ENCODE measurements at regions not wholly inside any gene's neighbourhood (a gene's known extent, or its start where the extent isn't known, plus 50 kb on each side); places are given as distances from the start of the nearest gene placed in this dataset.
A peak's percentile ranks its signal among the peaks of the same experiment; 100 is the strongest.

DNA sequence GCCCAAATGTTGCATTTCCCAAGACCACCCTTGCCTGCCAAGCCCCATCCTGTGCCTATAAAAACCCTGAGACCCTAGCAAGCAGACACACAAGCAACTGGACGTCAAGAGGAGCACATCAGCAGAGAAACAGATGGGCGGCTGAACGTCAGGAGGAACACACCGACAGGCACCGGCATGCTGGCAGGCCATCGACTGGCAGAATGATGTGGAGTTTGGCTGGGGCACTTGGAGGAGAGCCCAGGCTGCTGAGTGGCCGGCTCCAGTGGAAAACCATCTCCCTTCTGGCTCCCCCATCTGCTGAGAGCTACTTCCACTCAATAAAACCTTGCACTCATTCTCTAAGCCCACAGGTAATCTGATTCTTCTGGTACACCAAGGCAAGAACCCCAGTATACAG, 130.1 kb downstream of the SLC41A2 start:
- H3K4me3 ChIP-seq: no peak overlapping the region
- WGBS, 2 donors: 84 to 97% methylated on average over 7 of the region's 7 CpGs
- TF ChIP-seq, protein P1, sequence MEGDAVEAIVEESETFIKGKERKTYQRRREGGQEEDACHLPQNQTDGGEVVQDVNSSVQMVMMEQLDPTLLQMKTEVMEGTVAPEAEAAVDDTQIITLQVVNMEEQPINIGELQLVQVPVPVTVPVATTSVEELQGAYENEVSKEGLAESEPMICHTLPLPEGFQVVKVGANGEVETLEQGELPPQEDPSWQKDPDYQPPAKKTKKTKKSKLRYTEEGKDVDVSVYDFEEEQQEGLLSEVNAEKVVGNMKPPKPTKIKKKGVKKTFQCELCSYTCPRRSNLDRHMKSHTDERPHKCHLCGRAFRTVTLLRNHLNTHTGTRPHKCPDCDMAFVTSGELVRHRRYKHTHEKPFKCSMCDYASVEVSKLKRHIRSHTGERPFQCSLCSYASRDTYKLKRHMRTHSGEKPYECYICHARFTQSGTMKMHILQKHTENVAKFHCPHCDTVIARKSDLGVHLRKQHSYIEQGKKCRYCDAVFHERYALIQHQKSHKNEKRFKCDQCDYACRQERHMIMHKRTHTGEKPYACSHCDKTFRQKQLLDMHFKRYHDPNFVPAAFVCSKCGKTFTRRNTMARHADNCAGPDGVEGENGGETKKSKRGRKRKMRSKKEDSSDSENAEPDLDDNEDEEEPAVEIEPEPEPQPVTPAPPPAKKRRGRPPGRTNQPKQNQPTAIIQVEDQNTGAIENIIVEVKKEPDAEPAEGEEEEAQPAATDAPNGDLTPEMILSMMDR (IDR thresholded peaks at IDR 0.05): no peak
- DNase-seq (peak in 1 of 6 donors; percentile 29), FAIRE-seq (no peak), ATAC-seq (no peak)
- H3K4me1 ChIP-seq: no peaks in the 10 kb centered on the region
- intact Hi-C loops (cut with DNase I): no loop called here
- no peak overlapping the region for H3K27ac ChIP-seq
- H3K9me3 ChIP-seq: no peaks in the 10 kb centered on the region
- no peaks in the 10 kb centered on the region for H3K27me3 ChIP-seq
- no peaks in the 10 kb centered on the region for H3K36me3 ChIP-seq

- ATAC-seq (no peak), DNase-seq (no peak), FAIRE-seq (no peak)
- intact Hi-C loops (cut with DNase I): no loop called here
- Histone ChIP-seq H3K27ac (no peak overlapping the region), H3K9me3 (no peaks in the 10 kb centered on the region), H3K4me1 (no peaks in the 10 kb centered on the region), H3K4me3 (no peak overlapping the region), H3K27me3 (no peaks in the 10 kb centered on the region), H3K36me3 (no peaks in the 10 kb centered on the region)
- TF ChIP-seq, protein P1 (IDR thresholded peaks at IDR 0.05): no peak
- WGBS, 2 donors: 84 to 85% methylated on average over 9 of the region's 9 CpGs
Measured at GRCh38 chr12:104827587-104827986, 130.5 kb downstream of the SLC41A2 start.

DNA sequence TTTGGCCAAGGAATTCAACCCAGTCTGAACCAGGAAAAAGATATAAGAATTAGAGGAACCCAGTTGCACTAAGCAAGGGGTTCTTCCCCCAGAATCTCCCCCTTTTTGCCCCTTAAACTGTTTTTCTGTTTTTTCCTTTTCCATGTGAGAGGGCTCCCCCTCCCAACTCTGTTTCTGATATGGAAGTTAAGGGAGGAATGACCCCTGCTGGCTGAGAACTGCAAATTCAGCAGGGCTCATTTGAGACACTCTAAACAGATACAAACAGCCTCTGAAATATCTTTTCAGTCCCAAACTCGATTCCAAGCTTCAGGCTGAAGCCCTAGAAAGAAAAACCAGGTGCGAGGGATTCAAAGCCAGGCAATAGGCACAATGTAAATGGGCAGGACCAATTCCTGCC, 132.7 kb downstream of the SLC41A2 start:
- DNase-seq: no peak
- Histone ChIP-seq H3K9me3 (no peaks in the 10 kb centered on the region), H3K27me3 (no peaks in the 10 kb centered on the region), H3K36me3 (no peaks in the 10 kb centered on the region), H3K27ac (no peak overlapping the region), H3K4me3 (no peak overlapping the region), H3K4me1 (no peaks in the 10 kb centered on the region)
- intact Hi-C loops (cut with DNase I): no loop called here
- no peak for ATAC-seq
- FAIRE-seq: no peak
- TF ChIP-seq, protein P1 (IDR thresholded peaks at IDR 0.05): no peak
- WGBS, 2 donors: 83 to 87% methylated on average over 2 of the region's 2 CpGs

DNA sequence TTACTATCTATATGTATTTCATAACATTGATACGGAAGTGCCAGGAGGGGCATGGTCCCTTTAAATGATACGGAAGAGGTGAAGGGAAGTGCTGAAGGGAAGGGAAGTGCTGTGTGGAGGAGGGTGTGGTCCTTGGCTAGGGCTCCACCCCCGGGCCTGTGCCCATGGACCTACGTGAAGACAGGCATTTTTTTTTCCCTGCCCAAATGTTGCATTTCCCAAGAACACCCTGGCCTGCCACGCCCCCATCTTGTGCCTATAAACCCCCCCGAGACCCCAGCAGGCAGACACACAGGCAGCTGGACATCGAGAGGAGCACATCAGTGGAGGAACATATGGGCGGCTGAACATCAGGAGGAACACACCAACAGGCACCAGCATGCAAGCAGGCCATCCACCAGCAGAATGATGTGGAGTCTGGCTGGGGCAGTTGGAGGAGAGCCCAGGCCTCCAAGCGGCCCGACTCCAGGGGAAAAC, 134.1 kb downstream of the SLC41A2 start:
- 93 to 96% methylated on average over 10 of the region's 10 CpGs for WGBS, 2 donors
- no peaks in the 10 kb centered on the region for H3K36me3 ChIP-seq
- DNase-seq (no peak), FAIRE-seq (no peak), ATAC-seq (peak in 1 of 4 donors; percentile 23)
- no peaks in the 10 kb centered on the region for H3K4me1 ChIP-seq
- H3K27me3 ChIP-seq: no peaks in the 10 kb centered on the region
- H3K9me3 ChIP-seq: no peaks in the 10 kb centered on the region
- H3K27ac ChIP-seq: no peak overlapping the region
- intact Hi-C loops (cut with DNase I): no loop called here
- H3K4me3 ChIP-seq: no peak overlapping the region
- TF ChIP-seq, protein P1 (IDR thresholded peaks at IDR 0.05): no peak

- intact Hi-C loops (cut with DNase I): no loop called here
- H3K4me3 ChIP-seq: no peak overlapping the region
- FAIRE-seq (no peak), DNase-seq (no peak), ATAC-seq (no peak)
- H3K36me3 ChIP-seq: no peaks in the 10 kb centered on the region
- no peaks in the 10 kb centered on the region for H3K27me3 ChIP-seq
- H3K4me1 ChIP-seq: no peaks in the 10 kb centered on the region
- no peak overlapping the region for H3K27ac ChIP-seq
- H3K9me3 ChIP-seq: no peaks in the 10 kb centered on the region
- TF ChIP-seq, protein P1 (IDR thresholded peaks at IDR 0.05): no peak
Measured at GRCh38 chr12:104822941-104823340, 135.1 kb downstream of the SLC41A2 start.

Data from pancreas (tissue), 10 donors.